ENCODE measurements at regions not wholly inside any gene's neighbourhood (a gene's known extent, or its start where the extent isn't known, plus 50 kb on each side); places are given as distances from the start of the nearest gene placed in this dataset.

- no peak for TF ChIP-seq MAZ (IDR thresholded peaks at IDR 0.05; ENCODE audit: borderline replicate concordance, low read depth, low read length)
- no peak for TF ChIP-seq SMC3 (IDR thresholded peaks at IDR 0.05)
- no peak for TF ChIP-seq CTCF (IDR thresholded peaks at IDR 0.05)
- no peak for TF ChIP-seq MAX (IDR thresholded peaks at IDR 0.05)
- no peak for TF ChIP-seq EP300 (IDR thresholded peaks at IDR 0.05)
- no peak for TF ChIP-seq RAD21 (conservative IDR thresholded peaks at IDR 0.05 in 1 of 2, IDR thresholded peaks at IDR 0.05 in 1 of 2)
- no peak for TF ChIP-seq RCOR1 (IDR thresholded peaks at IDR 0.05; ENCODE audit: low read depth, low read length)
These were observed 149.7 kb upstream of the CDIN1 start for GRCh38 chr15:36429707-36430106.
